Bronchial epithelial cell (primary cell): ENCODE measurements at regions not wholly inside any gene's neighbourhood (a gene's known extent, or its start where the extent isn't known, plus 50 kb on each side); places are given as distances from the start of the nearest gene placed in this dataset.

Experiments
- DNase-seq: peaks from one replicate; pipeline ENCODE4 v3.0.0-alpha.2; 2010; ENCODE audit warnings: low read depth
- FAIRE-seq: peaks from 2 replicates; lab custom pipeline; 2011; peaks lifted over from hg19 to GRCh38; lab: Jason Lieb, UNC
- H3K27me3 ChIP-seq: 2 replicates; pipeline ENCODE4 v1.5.1; 2011; ENCODE audit warnings: low read length; ENCODE audit not compliant: control insufficient read depth, insufficient read depth
- H3K36me3 ChIP-seq: 2 replicates; pipeline ENCODE4 v1.5.1; 2011; ENCODE audit warnings: low read length; ENCODE audit not compliant: control insufficient read depth, insufficient read depth
- H3K4me3 ChIP-seq: 2 replicates; pipeline ENCODE4 v1.5.1; 2011; ENCODE audit warnings: mild to moderate bottlenecking, low read depth, low read length, control low read depth
- CTCF ChIP-seq: IDR thresholded peaks from 2 replicates; pipeline ENCODE4 v1.5.1; 2011; ENCODE audit warnings: mild to moderate bottlenecking, moderate library complexity, low read length, control low read depth, inconsistent platforms; ENCODE audit not compliant: insufficient read depth, severe bottlenecking

GRCh38 chr1:208559597-208560329 is 315.6 kb upstream of the PLXNA2 start:
- FAIRE-seq (peak; percentile 66), DNase-seq (no peak)
- no peak for TF ChIP-seq CTCF
- Histone ChIP-seq H3K27me3 (no peaks in the 10 kb centered on the region), H3K4me3 (no peak overlapping the region), H3K36me3 (no peaks in the 10 kb centered on the region)

- DNase-seq: no peak
- Histone ChIP-seq H3K4me3 (no peak overlapping the region), H3K36me3 (no peaks in the 10 kb centered on the region), H3K27me3 (no peaks in the 10 kb centered on the region)
- no peak for TF ChIP-seq CTCF
- no peak for FAIRE-seq
Observed at GRCh38 chr1:208562151-208562960, 318.2 kb upstream of the PLXNA2 start.

- DNase-seq: no peak
- no peak overlapping the region for H3K4me3 ChIP-seq
- TF ChIP-seq CTCF: no peak
- H3K36me3 ChIP-seq: no peaks in the 10 kb centered on the region
- H3K27me3 ChIP-seq: no peaks in the 10 kb centered on the region
- no peak for FAIRE-seq
Observed at GRCh38 chr1:208564466-208564865, 320.3 kb upstream of the PLXNA2 start.

- no peak for FAIRE-seq
- no peak for DNase-seq
- H3K4me3 ChIP-seq: no peak overlapping the region
- no peak for TF ChIP-seq CTCF
- no peaks in the 10 kb centered on the region for H3K27me3 ChIP-seq
- no peaks in the 10 kb centered on the region for H3K36me3 ChIP-seq
Observed at GRCh38 chr1:208565756-208566440, 321.7 kb upstream of the PLXNA2 start.

- peak; percentile 59 for DNase-seq
- no peak overlapping the region for H3K4me3 ChIP-seq
- no peak for TF ChIP-seq CTCF
- no peak for FAIRE-seq
- H3K36me3 ChIP-seq: no peaks in the 10 kb centered on the region
- H3K27me3 ChIP-seq: no peaks in the 10 kb centered on the region
Observed at GRCh38 chr1:208569181-208569580, 325.0 kb upstream of the PLXNA2 start.
